ENCODE measurements at regions not wholly inside any gene's neighbourhood (a gene's known extent, or its start where the extent isn't known, plus 50 kb on each side); places are given as distances from the start of the nearest gene placed in this dataset.

DNA sequence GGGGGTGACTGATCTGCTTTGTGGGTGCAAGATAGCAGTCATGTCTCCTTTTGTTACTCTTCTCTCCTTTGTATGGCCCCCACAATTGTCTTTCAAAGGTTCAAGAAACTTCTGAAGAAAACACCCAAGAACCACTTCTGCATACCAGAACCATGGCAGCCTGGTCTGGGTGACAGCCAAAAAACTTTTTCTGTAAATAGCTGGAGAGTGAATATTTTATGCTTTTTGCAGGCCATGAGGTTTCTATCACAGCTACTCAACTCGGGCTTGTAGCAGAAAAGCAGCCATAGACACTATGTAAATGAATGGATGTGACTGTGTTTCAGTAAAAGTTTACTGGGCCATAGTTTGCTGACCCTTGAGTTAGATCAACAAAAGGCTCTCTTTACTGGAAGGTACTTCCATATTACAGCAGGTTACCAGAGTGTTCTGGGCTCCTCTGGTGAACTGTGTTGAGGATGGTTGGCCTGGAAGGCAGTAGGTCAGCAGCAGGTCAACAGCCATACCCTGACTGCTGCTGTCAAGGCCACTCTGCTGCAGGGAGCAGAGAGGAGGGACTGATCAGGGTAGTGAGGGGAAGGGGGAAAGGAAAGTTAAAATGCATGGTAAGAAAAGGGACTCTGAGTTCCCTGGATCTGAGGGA, 116.4 kb downstream of the GDAP2 start:
- TF ChIP-seq, protein P1, sequence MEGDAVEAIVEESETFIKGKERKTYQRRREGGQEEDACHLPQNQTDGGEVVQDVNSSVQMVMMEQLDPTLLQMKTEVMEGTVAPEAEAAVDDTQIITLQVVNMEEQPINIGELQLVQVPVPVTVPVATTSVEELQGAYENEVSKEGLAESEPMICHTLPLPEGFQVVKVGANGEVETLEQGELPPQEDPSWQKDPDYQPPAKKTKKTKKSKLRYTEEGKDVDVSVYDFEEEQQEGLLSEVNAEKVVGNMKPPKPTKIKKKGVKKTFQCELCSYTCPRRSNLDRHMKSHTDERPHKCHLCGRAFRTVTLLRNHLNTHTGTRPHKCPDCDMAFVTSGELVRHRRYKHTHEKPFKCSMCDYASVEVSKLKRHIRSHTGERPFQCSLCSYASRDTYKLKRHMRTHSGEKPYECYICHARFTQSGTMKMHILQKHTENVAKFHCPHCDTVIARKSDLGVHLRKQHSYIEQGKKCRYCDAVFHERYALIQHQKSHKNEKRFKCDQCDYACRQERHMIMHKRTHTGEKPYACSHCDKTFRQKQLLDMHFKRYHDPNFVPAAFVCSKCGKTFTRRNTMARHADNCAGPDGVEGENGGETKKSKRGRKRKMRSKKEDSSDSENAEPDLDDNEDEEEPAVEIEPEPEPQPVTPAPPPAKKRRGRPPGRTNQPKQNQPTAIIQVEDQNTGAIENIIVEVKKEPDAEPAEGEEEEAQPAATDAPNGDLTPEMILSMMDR (IDR thresholded peaks at IDR 0.05 in 4 of 5, conservative IDR thresholded peaks at IDR 0.05 in 1 of 5) = no peak
- TF ChIP-seq POLR2A (IDR thresholded peaks at IDR 0.05) = no peak

Data from gastrocnemius medialis (tissue), 4 donors.